ENCODE measurements at regions not wholly inside any gene's neighbourhood (a gene's known extent, or its start where the extent isn't known, plus 50 kb on each side); places are given as distances from the start of the nearest gene placed in this dataset.

- no peak overlapping the region for H3K9ac ChIP-seq (ENCODE audit: low read length)
- H3K36me3 ChIP-seq (ENCODE audit: control insufficient read depth, insufficient read depth, low read length, severe bottlenecking), result no peaks in the 10 kb centered on the region
- no peaks in the 10 kb centered on the region for H3K9me3 ChIP-seq (ENCODE audit: control insufficient read depth, low read length)
- no peaks in the 10 kb centered on the region for H3K4me1 ChIP-seq (ENCODE audit: control insufficient read depth, insufficient read depth, low read length)
- no peak for DNase-seq (ENCODE audit: low read depth)
- H3K4me3 ChIP-seq (ENCODE audit: low read length), result no peak overlapping the region
- H3K27me3 ChIP-seq (replicated peaks; ENCODE audit: control insufficient read depth, insufficient read depth, low read length), result peaks cover 24% of the 10 kb centered on the region
These were observed 145.7 kb upstream of the ERCC6L2 start for GRCh38 chr9:95729669-95730368.

- Histone ChIP-seq H3K9me3 (ENCODE audit: control insufficient read depth, low read length) (no peaks in the 10 kb centered on the region), H3K27me3 (replicated peaks; ENCODE audit: control insufficient read depth, insufficient read depth, low read length) (peaks cover 25% of the 10 kb centered on the region), H3K4me3 (ENCODE audit: low read length) (no peak overlapping the region), H3K36me3 (ENCODE audit: control insufficient read depth, insufficient read depth, low read length, severe bottlenecking) (no peaks in the 10 kb centered on the region), H3K9ac (ENCODE audit: low read length) (no peak overlapping the region), H3K4me1 (ENCODE audit: control insufficient read depth, insufficient read depth, low read length) (no peaks in the 10 kb centered on the region)
- no peak for DNase-seq (ENCODE audit: low read depth)
These were observed 146.4 kb upstream of the ERCC6L2 start for GRCh38 chr9:95729046-95729445.

- Histone ChIP-seq H3K4me1 (ENCODE audit: control insufficient read depth, insufficient read depth, low read length) (no peaks in the 10 kb centered on the region), H3K36me3 (ENCODE audit: control insufficient read depth, insufficient read depth, low read length, severe bottlenecking) (no peaks in the 10 kb centered on the region), H3K9me3 (ENCODE audit: control insufficient read depth, low read length) (no peaks in the 10 kb centered on the region), H3K9ac (ENCODE audit: low read length) (no peak overlapping the region), H3K27me3 (replicated peaks; ENCODE audit: control insufficient read depth, insufficient read depth, low read length) (peaks cover 25% of the 10 kb centered on the region), H3K4me3 (ENCODE audit: low read length) (no peak overlapping the region)
- DNase-seq (ENCODE audit: low read depth), result no peak
These were observed 147.5 kb upstream of the ERCC6L2 start for GRCh38 chr9:95727947-95728520.

- H3K9me3 ChIP-seq (ENCODE audit: control insufficient read depth, low read length), result no peaks in the 10 kb centered on the region
- peak; percentile 89 for DNase-seq (ENCODE audit: low read depth)
- H3K27me3 ChIP-seq (replicated peaks; ENCODE audit: control insufficient read depth, insufficient read depth, low read length), result peaks cover 28% of the 10 kb centered on the region
These were observed 148.7 kb upstream of the ERCC6L2 start for GRCh38 chr9:95726756-95727155.

GRCh38 chr9:95725045-95725444, 150.4 kb upstream of the ERCC6L2 start:
- peaks cover 25% of the 10 kb centered on the region for H3K27me3 ChIP-seq (replicated peaks; ENCODE audit: control insufficient read depth, insufficient read depth, low read length)
- H3K36me3 ChIP-seq (ENCODE audit: control insufficient read depth, insufficient read depth, low read length, severe bottlenecking), result no peaks in the 10 kb centered on the region
- DNase-seq (ENCODE audit: low read depth), result no peak
- H3K4me1 ChIP-seq (ENCODE audit: control insufficient read depth, insufficient read depth, low read length), result no peaks in the 10 kb centered on the region
- H3K9me3 ChIP-seq (ENCODE audit: control insufficient read depth, low read length), result no peaks in the 10 kb centered on the region
- no peak overlapping the region for H3K9ac ChIP-seq (ENCODE audit: low read length)
- no peak overlapping the region for H3K4me3 ChIP-seq (ENCODE audit: low read length)

More at GRCh38 chr9:95726756-95727155, 148.7 kb upstream of the ERCC6L2 start:
- no peak overlapping the region for H3K9ac ChIP-seq (ENCODE audit: low read length)
- no peaks in the 10 kb centered on the region for H3K36me3 ChIP-seq (ENCODE audit: control insufficient read depth, insufficient read depth, low read length, severe bottlenecking)
- H3K4me3 ChIP-seq (ENCODE audit: low read length), result no peak overlapping the region
- no peaks in the 10 kb centered on the region for H3K4me1 ChIP-seq (ENCODE audit: control insufficient read depth, insufficient read depth, low read length)

- Histone ChIP-seq H3K27me3 (replicated peaks; ENCODE audit: control insufficient read depth, insufficient read depth, low read length) (peaks cover 25% of the 10 kb centered on the region), H3K4me3 (ENCODE audit: low read length) (no peak overlapping the region), H3K36me3 (ENCODE audit: control insufficient read depth, insufficient read depth, low read length, severe bottlenecking) (no peaks in the 10 kb centered on the region), H3K9me3 (ENCODE audit: control insufficient read depth, low read length) (no peaks in the 10 kb centered on the region), H3K9ac (ENCODE audit: low read length) (no peak overlapping the region), H3K4me1 (ENCODE audit: control insufficient read depth, insufficient read depth, low read length) (no peaks in the 10 kb centered on the region)
- no peak for DNase-seq (ENCODE audit: low read depth)
These were observed 151.1 kb upstream of the ERCC6L2 start for GRCh38 chr9:95724253-95724991.

GRCh38 chr9:95722141-95722540, 153.3 kb upstream of the ERCC6L2 start:
- no peaks in the 10 kb centered on the region for H3K4me1 ChIP-seq (ENCODE audit: control insufficient read depth, insufficient read depth, low read length)
- no peak overlapping the region for H3K4me3 ChIP-seq (ENCODE audit: low read length)
- no peak for DNase-seq (ENCODE audit: low read depth)
- H3K9me3 ChIP-seq (ENCODE audit: control insufficient read depth, low read length), result peaks cover 6% of the 10 kb centered on the region
- H3K9ac ChIP-seq (ENCODE audit: low read length), result no peak overlapping the region
- H3K27me3 ChIP-seq (replicated peaks; ENCODE audit: control insufficient read depth, insufficient read depth, low read length), result peaks cover 25% of the 10 kb centered on the region
- H3K36me3 ChIP-seq (ENCODE audit: control insufficient read depth, insufficient read depth, low read length, severe bottlenecking), result no peaks in the 10 kb centered on the region

GRCh38 chr9:95721061-95721531, 154.4 kb upstream of the ERCC6L2 start:
- no peak overlapping the region for H3K4me3 ChIP-seq (ENCODE audit: low read length)
- DNase-seq (ENCODE audit: low read depth), result peak; percentile 56
- no peaks in the 10 kb centered on the region for H3K4me1 ChIP-seq (ENCODE audit: control insufficient read depth, insufficient read depth, low read length)
- peaks cover 25% of the 10 kb centered on the region for H3K27me3 ChIP-seq (replicated peaks; ENCODE audit: control insufficient read depth, insufficient read depth, low read length)
- H3K36me3 ChIP-seq (ENCODE audit: control insufficient read depth, insufficient read depth, low read length, severe bottlenecking), result no peaks in the 10 kb centered on the region
- peaks cover 6% of the 10 kb centered on the region for H3K9me3 ChIP-seq (ENCODE audit: control insufficient read depth, low read length)
- no peak overlapping the region for H3K9ac ChIP-seq (ENCODE audit: low read length)

GRCh38 chr9:95720496-95720895, 155.0 kb upstream of the ERCC6L2 start:
- H3K27me3 ChIP-seq (replicated peaks; ENCODE audit: control insufficient read depth, insufficient read depth, low read length), result peaks cover 25% of the 10 kb centered on the region
- no peak overlapping the region for H3K9ac ChIP-seq (ENCODE audit: low read length)
- no peak for DNase-seq (ENCODE audit: low read depth)
- no peaks in the 10 kb centered on the region for H3K36me3 ChIP-seq (ENCODE audit: control insufficient read depth, insufficient read depth, low read length, severe bottlenecking)
- H3K4me3 ChIP-seq (ENCODE audit: low read length), result no peak overlapping the region
- H3K4me1 ChIP-seq (ENCODE audit: control insufficient read depth, insufficient read depth, low read length), result no peaks in the 10 kb centered on the region
- H3K9me3 ChIP-seq (ENCODE audit: control insufficient read depth, low read length), result peaks cover 6% of the 10 kb centered on the region

GRCh38 chr9:95719354-95719753, 156.1 kb upstream of the ERCC6L2 start:
- H3K9me3 ChIP-seq (ENCODE audit: control insufficient read depth, low read length), result peaks cover 6% of the 10 kb centered on the region
- H3K4me1 ChIP-seq (ENCODE audit: control insufficient read depth, insufficient read depth, low read length), result no peaks in the 10 kb centered on the region
- H3K9ac ChIP-seq (ENCODE audit: low read length), result no peak overlapping the region
- no peaks in the 10 kb centered on the region for H3K36me3 ChIP-seq (ENCODE audit: control insufficient read depth, insufficient read depth, low read length, severe bottlenecking)
- no peak for DNase-seq (ENCODE audit: low read depth)
- no peak overlapping the region for H3K4me3 ChIP-seq (ENCODE audit: low read length)
- peaks cover 14% of the 10 kb centered on the region for H3K27me3 ChIP-seq (replicated peaks; ENCODE audit: control insufficient read depth, insufficient read depth, low read length)

- peaks cover 8% of the 10 kb centered on the region for H3K27me3 ChIP-seq (replicated peaks; ENCODE audit: control insufficient read depth, insufficient read depth, low read length)
- no peak for DNase-seq (ENCODE audit: low read depth)
- no peak overlapping the region for H3K9ac ChIP-seq (ENCODE audit: low read length)
These were observed 157.2 kb upstream of the ERCC6L2 start for GRCh38 chr9:95718263-95718662.

More at GRCh38 chr9:95718263-95718662, 157.2 kb upstream of the ERCC6L2 start:
- Histone ChIP-seq H3K36me3 (ENCODE audit: control insufficient read depth, insufficient read depth, low read length, severe bottlenecking) (no peaks in the 10 kb centered on the region), H3K4me1 (ENCODE audit: control insufficient read depth, insufficient read depth, low read length) (no peaks in the 10 kb centered on the region), H3K9me3 (ENCODE audit: control insufficient read depth, low read length) (peaks cover 6% of the 10 kb centered on the region), H3K4me3 (ENCODE audit: low read length) (no peak overlapping the region)
